ENCODE measurements at regions not wholly inside any gene's neighbourhood (a gene's known extent, or its start where the extent isn't known, plus 50 kb on each side); places are given as distances from the start of the nearest gene placed in this dataset.

DNA sequence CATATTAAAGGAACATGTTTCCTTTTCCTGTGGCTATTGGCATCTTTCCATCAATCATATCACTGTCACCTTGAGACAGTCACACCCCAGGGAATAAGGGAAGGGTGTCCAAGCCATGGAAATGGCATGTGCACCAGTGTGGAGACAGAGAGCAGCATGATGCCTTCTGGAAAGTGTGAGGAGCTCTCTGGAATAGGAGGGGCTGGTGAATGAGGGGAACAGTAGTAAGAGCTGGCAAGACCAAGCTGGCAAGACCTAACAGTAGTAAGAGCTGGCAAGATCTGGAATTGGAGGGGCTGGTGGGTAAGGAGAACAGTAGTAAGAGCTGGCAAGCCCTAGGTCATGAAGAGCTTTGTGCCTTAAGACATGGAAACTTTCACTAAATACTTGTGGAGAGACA is 186.7 kb downstream of the C1orf94 start:
- intact Hi-C loops (cut with DNase I): no loop called here
- TF ChIP-seq, protein P1, sequence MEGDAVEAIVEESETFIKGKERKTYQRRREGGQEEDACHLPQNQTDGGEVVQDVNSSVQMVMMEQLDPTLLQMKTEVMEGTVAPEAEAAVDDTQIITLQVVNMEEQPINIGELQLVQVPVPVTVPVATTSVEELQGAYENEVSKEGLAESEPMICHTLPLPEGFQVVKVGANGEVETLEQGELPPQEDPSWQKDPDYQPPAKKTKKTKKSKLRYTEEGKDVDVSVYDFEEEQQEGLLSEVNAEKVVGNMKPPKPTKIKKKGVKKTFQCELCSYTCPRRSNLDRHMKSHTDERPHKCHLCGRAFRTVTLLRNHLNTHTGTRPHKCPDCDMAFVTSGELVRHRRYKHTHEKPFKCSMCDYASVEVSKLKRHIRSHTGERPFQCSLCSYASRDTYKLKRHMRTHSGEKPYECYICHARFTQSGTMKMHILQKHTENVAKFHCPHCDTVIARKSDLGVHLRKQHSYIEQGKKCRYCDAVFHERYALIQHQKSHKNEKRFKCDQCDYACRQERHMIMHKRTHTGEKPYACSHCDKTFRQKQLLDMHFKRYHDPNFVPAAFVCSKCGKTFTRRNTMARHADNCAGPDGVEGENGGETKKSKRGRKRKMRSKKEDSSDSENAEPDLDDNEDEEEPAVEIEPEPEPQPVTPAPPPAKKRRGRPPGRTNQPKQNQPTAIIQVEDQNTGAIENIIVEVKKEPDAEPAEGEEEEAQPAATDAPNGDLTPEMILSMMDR (IDR thresholded peaks at IDR 0.05): no peak
- no peak for TF ChIP-seq POLR2A (IDR thresholded peaks at IDR 0.05)
- no peak for DNase-seq
- no peak overlapping the region for H3K4me3 ChIP-seq (replicated peaks in 1 of 3)
- H3K27me3 ChIP-seq: no peaks in the 10 kb centered on the region
- H3K27ac ChIP-seq: no peak overlapping the region
- no peaks in the 10 kb centered on the region for H3K4me1 ChIP-seq
- H3K36me3 ChIP-seq: no peaks in the 10 kb centered on the region
- H3K9me3 ChIP-seq: no peaks in the 10 kb centered on the region

GRCh38 chr1:34363915-34364314 is 187.2 kb downstream of the C1orf94 start:
- Histone ChIP-seq H3K27me3 (no peaks in the 10 kb centered on the region), H3K27ac (no peak overlapping the region), H3K36me3 (no peaks in the 10 kb centered on the region), H3K9me3 (no peaks in the 10 kb centered on the region), H3K4me3 (replicated peaks in 1 of 3) (no peak overlapping the region), H3K4me1 (no peaks in the 10 kb centered on the region)
- no peak for DNase-seq
- 68 to 69% methylated on average over 4 of the region's 4 CpGs for WGBS, 2 donors
- no peak for TF ChIP-seq POLR2A (IDR thresholded peaks at IDR 0.05)
- TF ChIP-seq, protein P1 (IDR thresholded peaks at IDR 0.05): no peak
- intact Hi-C loops (cut with DNase I): no loop called here

GRCh38 chr1:34364376-34364775 is 187.7 kb downstream of the C1orf94 start:
- no peak for DNase-seq
- intact Hi-C loops (cut with DNase I): no loop called here
- Histone ChIP-seq H3K27ac (no peak overlapping the region), H3K9me3 (no peaks in the 10 kb centered on the region), H3K4me1 (no peaks in the 10 kb centered on the region), H3K4me3 (replicated peaks in 1 of 3) (no peak overlapping the region), H3K36me3 (no peaks in the 10 kb centered on the region), H3K27me3 (no peaks in the 10 kb centered on the region)
- no peak for TF ChIP-seq POLR2A (IDR thresholded peaks at IDR 0.05)
- TF ChIP-seq, protein P1 (IDR thresholded peaks at IDR 0.05): no peak
- 92 to 93% methylated on average over 4 of the region's 4 CpGs for WGBS, 2 donors

- intact Hi-C loops (cut with DNase I): no loop called here
- H3K9me3 ChIP-seq: no peaks in the 10 kb centered on the region
- DNase-seq: no peak
- no peaks in the 10 kb centered on the region for H3K36me3 ChIP-seq
- H3K27me3 ChIP-seq: no peaks in the 10 kb centered on the region
- TF ChIP-seq, protein P1 (IDR thresholded peaks at IDR 0.05): no peak
- no peak for TF ChIP-seq POLR2A (IDR thresholded peaks at IDR 0.05)
- H3K4me3 ChIP-seq (replicated peaks in 1 of 3): no peak overlapping the region
- 37 to 55% methylated on average over 1 of the region's 1 CpG for WGBS, 2 donors
- H3K4me1 ChIP-seq: no peaks in the 10 kb centered on the region
- no peak overlapping the region for H3K27ac ChIP-seq
These were observed 188.6 kb downstream of the C1orf94 start for GRCh38 chr1:34365295-34365694.

- Histone ChIP-seq H3K27me3 (no peaks in the 10 kb centered on the region), H3K4me3 (replicated peaks in 1 of 3) (no peak overlapping the region), H3K27ac (no peak overlapping the region), H3K9me3 (no peaks in the 10 kb centered on the region), H3K36me3 (no peaks in the 10 kb centered on the region), H3K4me1 (no peaks in the 10 kb centered on the region)
- TF ChIP-seq, protein P1 (IDR thresholded peaks at IDR 0.05): no peak
- no peak for TF ChIP-seq POLR2A (IDR thresholded peaks at IDR 0.05)
- 62 to 73% methylated on average over 3 of the region's 3 CpGs for WGBS, 2 donors
- DNase-seq: no peak
- intact Hi-C loops (cut with DNase I): no loop called here
These were observed 190.3 kb downstream of the C1orf94 start for GRCh38 chr1:34366875-34367624.

All from thyroid gland (tissue), 4 donors.